A549 (cell line): ENCODE measurements at regions not wholly inside any gene's neighbourhood (a gene's known extent, or its start where the extent isn't known, plus 50 kb on each side); places are given as distances from the start of the nearest gene placed in this dataset.

ENCODE experiments used
- ATAC-seq, 2 experiments: fragments of 200-7000 bp in 1 of 2; fragments of >200 bp in 1 of 2; cut with Nextera tagmentation in 1 of 2; cut with Tn5 transposase in 1 of 2; 3 replicates each; pipeline versions ENCODE4 v1.8.0 to v1.9.1; 2018 to 2020; ENCODE audit warnings: mild to moderate bottlenecking in 1 of 2, moderate library complexity in 1 of 2
- CTCF ChIA-PET: fragments of 300-600 bp; sonication (Branson Sonifier 250); formaldehyde crosslinking; extraction: SDS; loops from one replicate; lab custom pipeline; 2021; ENCODE audit warnings: antibody characterized with exemption, inconsistent platforms; lab: Yijun Ruan, JAX
- POLR2A ChIA-PET: fragments of 350-600 bp; formaldehyde crosslinking; extraction: SDS; loops from one replicate; lab custom pipeline; 2021; ENCODE audit warnings: antibody characterized with exemption, inconsistent platforms; lab: Yijun Ruan, JAX
- DNase-seq, 2 experiments: peaks; one replicate each; pipeline versions ENCODE4 v3.0.0 to v3.0.0-alpha.2; 2011 to 2016; ENCODE audit warnings: low read depth in 1 of 2, low spot score in 1 of 2
- FAIRE-seq: peaks from 2 replicates; lab custom pipeline; 2011; peaks lifted over from hg19 to GRCh38; lab: Jason Lieb, UNC
- H3K27ac ChIP-seq, 2 experiments: fragments of >200 bp; sonication (Bioruptor Twin); formaldehyde crosslinking; 3 replicates each; pipeline ENCODE4 v1.5.1; 2016 to 2017
- H3K4me1 ChIP-seq: fragments of >200 bp; sonication (Bioruptor Twin); formaldehyde crosslinking; 3 replicates; pipeline ENCODE4 v1.6.1; 2016
- H3K4me2 ChIP-seq: fragments of >200 bp; sonication (Bioruptor Twin); formaldehyde crosslinking; 3 replicates; pipeline ENCODE4 v1.6.1; 2016
- H3K4me3 ChIP-seq: fragments of >200 bp; sonication (Bioruptor Twin); formaldehyde crosslinking; 3 replicates; pipeline ENCODE4 v1.5.1; 2016
- H3K9me3 ChIP-seq: fragments of >200 bp; sonication (Bioruptor Twin); formaldehyde crosslinking; 3 replicates; pipeline ENCODE4 v1.6.1; 2016
- ATOH8 ChIP-seq: fragments of 250-450 bp; sonication (Bioruptor Pico); IDR thresholded peaks from 2 replicates; pipeline ENCODE4 v1.5.0; 2020; ENCODE audit warnings: low read depth, mild to moderate bottlenecking, moderate library complexity
- BCL3 ChIP-seq: fragments of >200 bp; sonication (Bioruptor Twin); formaldehyde crosslinking; IDR thresholded peaks from 3 replicates; pipeline ENCODE4 v1.6.1; 2016
- CHD2 ChIP-seq: fragments of 150-350 bp; IDR thresholded peaks from 2 replicates; pipeline ENCODE4 v1.6.1; 2014; ENCODE audit warnings: low read length; ENCODE audit not compliant: partially characterized antibody
- EP300 ChIP-seq, 2 experiments: fragments of >200 bp; sonication (Bioruptor Twin); formaldehyde crosslinking; IDR thresholded peaks; 2 replicates in 1 of 2; 3 replicates in 1 of 2; pipeline ENCODE4 v1.6.1; 2016 to 2017
- FOSB ChIP-seq: fragments of 250-450 bp; sonication (Bioruptor Pico); IDR thresholded peaks from 2 replicates; pipeline ENCODE4 v1.5.0; 2020; ENCODE audit warnings: mild to moderate bottlenecking, moderate library complexity
- FOSL2 ChIP-seq, 2 experiments: fragments of 450-650 bp in 1 of 2; fragments of >200 bp in 1 of 2; sonication (Bioruptor Twin) in 1 of 2; formaldehyde crosslinking; IDR thresholded peaks; 2 replicates each; pipeline versions ENCODE4 v1.5.0 to v1.6.1; 2016 to 2020; ENCODE audit warnings: mild to moderate bottlenecking in 1 of 2, moderate library complexity in 1 of 2
- HDAC2 ChIP-seq: fragments of 200-600 bp; sonication (generic); IDR thresholded peaks from 2 replicates; pipeline ENCODE4 v1.6.1; 2016
- HEYL ChIP-seq: fragments of 250-450 bp; sonication (Bioruptor Pico); IDR thresholded peaks from 2 replicates; pipeline ENCODE4 v1.8.0; 2021; ENCODE audit warnings: mild to moderate bottlenecking, moderate library complexity
- HOXB13 ChIP-seq: fragments of 250-450 bp; sonication (Bioruptor Pico); IDR thresholded peaks from 2 replicates; pipeline ENCODE4 v1.5.0; 2020; ENCODE audit warnings: low read depth, mild to moderate bottlenecking, moderate library complexity
- KDM5A ChIP-seq: fragments of 200-600 bp; sonication (generic); IDR thresholded peaks from 2 replicates; pipeline ENCODE4 v1.6.1; 2016; ENCODE audit warnings: antibody characterized with exemption, mild to moderate bottlenecking
- MAFK ChIP-seq: fragments of 450-650 bp; IDR thresholded peaks from 2 replicates; pipeline ENCODE4 v1.6.1; 2014; ENCODE audit not compliant: partially characterized antibody
- PBX3 ChIP-seq: IDR thresholded peaks from 2 replicates; pipeline ENCODE4 v1.6.1; 2012
- POLR2A ChIP-seq: IDR thresholded peaks from 2 replicates; pipeline ENCODE4 v1.6.1; 2012; ENCODE audit warnings: mild to moderate bottlenecking, low read length
- POLR2AphosphoS2 ChIP-seq: conservative IDR thresholded peaks from 2 replicates; pipeline ENCODE4 v1.6.1; 2012; ENCODE audit warnings: low read length, improper control_type of control experiment, inconsistent platforms
- RAD21 ChIP-seq, 2 experiments: fragments of >200 bp in 1 of 2; sonication (Bioruptor Twin) in 1 of 2; formaldehyde crosslinking in 1 of 2; IDR thresholded peaks in 1 of 2; conservative IDR thresholded peaks in 1 of 2; 2 replicates in 1 of 2; 3 replicates in 1 of 2; pipeline ENCODE4 v1.6.1; 2012 to 2018; ENCODE audit warnings: inconsistent platforms in 1 of 2
- RCOR1 ChIP-seq: fragments of 150-350 bp; IDR thresholded peaks from 2 replicates; pipeline ENCODE4 v1.6.1; 2014; ENCODE audit warnings: antibody characterized with exemption, low read length, low read depth
- SREBF2 ChIP-seq: fragments of 450-650 bp; IDR thresholded peaks from 2 replicates; pipeline ENCODE4 v1.6.1; 2014; ENCODE audit warnings: mild to moderate bottlenecking, moderate library complexity
- TFCP2L1 ChIP-seq: fragments of 250-450 bp; sonication (Bioruptor Pico); IDR thresholded peaks from 2 replicates; pipeline ENCODE4 v1.5.0; 2021; ENCODE audit warnings: mild to moderate bottlenecking
- ZC3H11A ChIP-seq: fragments of 450-650 bp; IDR thresholded peaks from 2 replicates; pipeline ENCODE4 v1.6.1; 2014; ENCODE audit warnings: antibody characterized with exemption, mild to moderate bottlenecking
- ZSCAN20 ChIP-seq: fragments of 250-450 bp; sonication (Bioruptor Pico); IDR thresholded peaks from 2 replicates; pipeline ENCODE4 v1.8.0; 2022; ENCODE audit warnings: mild to moderate bottlenecking, moderate library complexity
- WGBS: methylation state at CpG from one replicate; pipeline ENCODE4 v1.1.6; 2017; ENCODE audit errors: missing lambda C conversion rate; 5-methylcytosine and 5-hydroxymethylcytosine counted together

- no peak overlapping the region for H3K27ac ChIP-seq
- no peak overlapping the region for H3K4me3 ChIP-seq
- WGBS = 33% methylated on average over 8 of the region's 8 CpGs
- FAIRE-seq (no peak), DNase-seq (no peak), ATAC-seq (no peak)
- no peaks in the 10 kb centered on the region for H3K9me3 ChIP-seq
- H3K4me2 ChIP-seq = no peak overlapping the region
- no peaks in the 10 kb centered on the region for H3K4me1 ChIP-seq
- ChIA-PET POLR2A (no interaction called here), CTCF (no interaction called here)
- TF ChIP-seq HOXB13 (no peak), RAD21 (conservative IDR thresholded peaks at IDR 0.05 in 1 of 2, IDR thresholded peaks at IDR 0.05 in 1 of 2) (no peak), ZC3H11A (no peak), KDM5A (no peak), FOSL2 (IDR thresholded peaks at IDR 0.05) (no peak), FOSL2 (CRISPR knock-in tag; IDR thresholded peaks at IDR 0.05) (no peak), POLR2A (no peak), RCOR1 (no peak), SREBF2 (no peak), CHD2 (no peak), TFCP2L1 (CRISPR knock-in tag) (no peak), EP300 (IDR thresholded peaks at IDR 0.05) (no peak), POLR2AphosphoS2 (no peak), PBX3 (no peak), HDAC2 (no peak)
Observed at GRCh38 chr17:13755851-13756250, 154.1 kb upstream of the HS3ST3A1 start.

- ChIA-PET CTCF (no interaction called here), POLR2A (no interaction called here)
- no peak overlapping the region for H3K4me3 ChIP-seq
- H3K9me3 ChIP-seq = no peaks in the 10 kb centered on the region
- no peaks in the 10 kb centered on the region for H3K4me1 ChIP-seq
- no peak for ATAC-seq
- H3K27ac ChIP-seq = no peak overlapping the region
- 29% methylated on average over 2 of the region's 2 CpGs for WGBS
- no peak for FAIRE-seq
- no peak overlapping the region for H3K4me2 ChIP-seq
- TF ChIP-seq ZC3H11A (no peak), CHD2 (no peak)
- DNase-seq = no peak
Observed at GRCh38 chr17:13756763-13757162, 155.0 kb upstream of the HS3ST3A1 start.

GRCh38 chr17:13757871-13758270 is 156.1 kb upstream of the HS3ST3A1 start:
- no peak overlapping the region for H3K4me3 ChIP-seq
- ChIA-PET POLR2A (no interaction called here), CTCF (no interaction called here)
- no peak for ATAC-seq
- no peak overlapping the region for H3K27ac ChIP-seq
- TF ChIP-seq BCL3 = no peak
- no peak for TF ChIP-seq ZSCAN20 (CRISPR knock-in tag)
- TF ChIP-seq MAFK = no peak
- no peak for TF ChIP-seq HEYL
- no peak for TF ChIP-seq KDM5A
- no peak for TF ChIP-seq FOSB (CRISPR knock-in tag)
- no peak for TF ChIP-seq ATOH8 (CRISPR knock-in tag)
- no peaks in the 10 kb centered on the region for H3K9me3 ChIP-seq
- FAIRE-seq = no peak
- H3K4me1 ChIP-seq = no peaks in the 10 kb centered on the region
- no peak for DNase-seq
- 8% methylated on average over 2 of the region's 2 CpGs for WGBS
- H3K4me2 ChIP-seq = no peak overlapping the region
